GM18951 (cell line): ENCODE measurements at regions not wholly inside any gene's neighbourhood (a gene's known extent, or its start where the extent isn't known, plus 50 kb on each side); places are given as distances from the start of the nearest gene placed in this dataset.

ENCODE experiments used
- POLR2A ChIP-seq: IDR thresholded peaks from 4 replicates; pipeline ENCODE4 v1.6.1; 2011; ENCODE audit warnings: mild to moderate bottlenecking; ENCODE audit not compliant: insufficient read length, insufficient read depth; ENCODE audit errors: extremely low read depth
- in situ Hi-C: fragments of 300-500 bp; cut with MboI; formaldehyde crosslinking; loops from one replicate; pipeline ENCODE4 v1.12.0; 2022; ENCODE audit warnings: low sequenced_read_pairs, mixed read lengths, inconsistent platforms; ENCODE audit not compliant: unreplicated experiment

- in situ Hi-C loops = no loop called here
- TF ChIP-seq POLR2A = no peak
Observed at GRCh38 chr11:98771791-98772190, 249.0 kb upstream of the CNTN5 start.

- in situ Hi-C loops = no loop called here
- TF ChIP-seq POLR2A = no peak
Observed at GRCh38 chr11:98772893-98773292, 247.9 kb upstream of the CNTN5 start.

- in situ Hi-C loops = no loop called here
- TF ChIP-seq POLR2A = no peak
Observed at GRCh38 chr11:98793276-98793675, 227.5 kb upstream of the CNTN5 start.

GRCh38 chr11:98798333-98798732, 222.4 kb upstream of the CNTN5 start:
- TF ChIP-seq POLR2A = no peak
- in situ Hi-C loops = no loop called here

GRCh38 chr11:98800696-98801095, 220.1 kb upstream of the CNTN5 start:
- in situ Hi-C loops = no loop called here
- TF ChIP-seq POLR2A = no peak

- TF ChIP-seq POLR2A = no peak
- in situ Hi-C loops = no loop called here
Observed at GRCh38 chr11:98828986-98829708, 191.6 kb upstream of the CNTN5 start.

GRCh38 chr11:98829971-98830370, 190.8 kb upstream of the CNTN5 start:
- TF ChIP-seq POLR2A = no peak
- in situ Hi-C loops = no loop called here

- in situ Hi-C loops = no loop called here
Observed at GRCh38 chr11:98834776-98835175, 186.0 kb upstream of the CNTN5 start.

GRCh38 chr11:98835335-98835734, 185.4 kb upstream of the CNTN5 start:
- TF ChIP-seq POLR2A = no peak
- in situ Hi-C loops = no loop called here

More at GRCh38 chr11:98834776-98835175, 186.0 kb upstream of the CNTN5 start:
- TF ChIP-seq POLR2A = no peak

- TF ChIP-seq POLR2A = no peak
- in situ Hi-C loops = no loop called here
Observed at GRCh38 chr11:98836156-98836555, 184.6 kb upstream of the CNTN5 start.

- TF ChIP-seq POLR2A = no peak
- in situ Hi-C loops = no loop called here
Observed at GRCh38 chr11:98842187-98842586, 178.6 kb upstream of the CNTN5 start.

- TF ChIP-seq POLR2A = no peak
- in situ Hi-C loops = no loop called here
Observed at GRCh38 chr11:98862169-98862568, 158.6 kb upstream of the CNTN5 start.

GRCh38 chr11:98871690-98872089, 149.1 kb upstream of the CNTN5 start:
- no peak for TF ChIP-seq POLR2A
- in situ Hi-C loops = no loop called here

GRCh38 chr11:98874050-98874449, 146.7 kb upstream of the CNTN5 start:
- TF ChIP-seq POLR2A = no peak
- in situ Hi-C loops = no loop called here

- in situ Hi-C loops = no loop called here
- no peak for TF ChIP-seq POLR2A
Observed at GRCh38 chr11:98895936-98896335, 124.8 kb upstream of the CNTN5 start.

GRCh38 chr11:98940913-98941312, 79.8 kb upstream of the CNTN5 start:
- in situ Hi-C loops = no loop called here
- no peak for TF ChIP-seq POLR2A
